GM12878 (cell line): ENCODE measurements at regions not wholly inside any gene's neighbourhood (a gene's known extent, or its start where the extent isn't known, plus 50 kb on each side); places are given as distances from the start of the nearest gene placed in this dataset.

Experiments
- ATAC-seq: fragments of 200-7000 bp; cut with Tn5 transposase; 3 replicates; pipeline ENCODE4 v1.9.1; 2020; ENCODE audit warnings: mild to moderate bottlenecking, moderate library complexity
- BruUV-seq: library from RNA; stranded (reverse); fragments of 400-500 nt; replicated peaks from 2 replicates; lab custom pipeline; 2021; lab: Mats Ljungman, UMichigan
- CTCF ChIA-PET: fragments of 300-600 bp; sonication (Branson Sonifier 250); formaldehyde crosslinking; extraction: SDS; loops from one replicate; lab custom pipeline; 2021; ENCODE audit warnings: inconsistent platforms; lab: Yijun Ruan, JAX
- POLR2A ChIA-PET: fragments of 350-600 bp; formaldehyde crosslinking; extraction: SDS; loops from one replicate; lab custom pipeline; 2021; ENCODE audit warnings: inconsistent platforms; lab: Charles Lee
- RAD21 ChIA-PET: fragments of 300-600 bp; sonication (Branson Sonifier 250); formaldehyde crosslinking; loops from one replicate; lab custom pipeline; 2023; ENCODE audit warnings: antibody characterized with exemption; ENCODE audit not compliant: unreplicated experiment; lab: Charles Lee
- SMC1A ChIA-PET: fragments of 300-600 bp; sonication (Branson Sonifier 250); formaldehyde crosslinking; loops from one replicate; lab custom pipeline; 2023; ENCODE audit not compliant: unreplicated experiment, uncharacterized antibody; lab: Charles Lee
- DNase-seq: peaks from one replicate; pipeline ENCODE4 v3.0.0-alpha.2; 2011; ENCODE audit warnings: low read depth, low spot score
- FAIRE-seq: peaks from 3 replicates; lab custom pipeline; 2011; peaks lifted over from hg19 to GRCh38; lab: Jason Lieb, UNC
- H2AFZ ChIP-seq: 2 replicates; pipeline ENCODE4 v1.6.0; 2011; ENCODE audit warnings: low read depth, low read length, control low read depth; ENCODE audit not compliant: control insufficient read depth
- H3K27ac ChIP-seq: 2 replicates; pipeline ENCODE4 v1.5.1; 2011; ENCODE audit warnings: control low read depth; ENCODE audit not compliant: control insufficient read depth, insufficient read depth
- H3K27me3 ChIP-seq, 2 experiments: replicated peaks in 1 of 2; 2 replicates each; pipeline versions ENCODE4 v1.6.0 to v1.6.1; 2011; ENCODE audit warnings: low read length in 1 of 2; ENCODE audit not compliant: control insufficient read depth in 2 of 2, insufficient read depth in 2 of 2
- H3K36me3 ChIP-seq, 2 experiments: 2 replicates each; pipeline ENCODE4 v1.5.1; 2011; ENCODE audit warnings: low read length in 1 of 2; ENCODE audit not compliant: control insufficient read depth in 2 of 2, insufficient read depth in 2 of 2
- H3K4me1 ChIP-seq: 2 replicates; pipeline ENCODE4 v1.6.1; 2011; ENCODE audit warnings: mild to moderate bottlenecking, low read length, moderate library complexity, mixed read lengths; ENCODE audit not compliant: control insufficient read depth, insufficient read depth
- H3K4me2 ChIP-seq: 2 replicates; pipeline ENCODE4 v1.6.0; 2011; ENCODE audit warnings: control low read depth; ENCODE audit not compliant: control insufficient read depth, insufficient read depth
- H3K4me3 ChIP-seq: fragments of 200-600 bp; sonication (generic); 2 replicates; pipeline ENCODE4 v1.5.1; 2016
- H3K79me2 ChIP-seq: 2 replicates; pipeline ENCODE4 v1.6.0; 2011; ENCODE audit warnings: low read length; ENCODE audit not compliant: control insufficient read depth, insufficient read depth
- H3K9ac ChIP-seq: 2 replicates; pipeline ENCODE4 v1.8.0; 2011; ENCODE audit warnings: low read length, control low read depth, mixed read lengths; ENCODE audit not compliant: control insufficient read depth, insufficient read depth
- H3K9me3 ChIP-seq: replicated peaks from 3 replicates; pipeline ENCODE4 v1.5.1; 2011; ENCODE audit warnings: mild to moderate bottlenecking, low read length; ENCODE audit not compliant: control insufficient read depth, insufficient read depth
- H4K20me1 ChIP-seq: 2 replicates; pipeline ENCODE4 v1.6.0; 2011; ENCODE audit not compliant: control insufficient read depth, insufficient read depth
- BRCA1 ChIP-seq: IDR thresholded peaks from 2 replicates; pipeline ENCODE4 v1.6.1; 2011; ENCODE audit warnings: low read depth, low read length, improper control_type of control experiment
- CREM ChIP-seq: IDR thresholded peaks from 2 replicates; pipeline ENCODE4 v1.6.1; 2014; ENCODE audit warnings: antibody characterized with exemption, low read depth
- E2F4 ChIP-seq: IDR thresholded peaks from 2 replicates; pipeline ENCODE4 v1.6.1; 2012; ENCODE audit warnings: low read depth, low read length, improper control_type of control experiment
- ESRRA ChIP-seq: IDR thresholded peaks from 2 replicates; pipeline ENCODE4 v1.6.1; 2012; ENCODE audit warnings: mild to moderate bottlenecking, low read length, improper control_type of control experiment
- JUND ChIP-seq: IDR thresholded peaks from 2 replicates; pipeline ENCODE4 v1.6.1; 2012; ENCODE audit warnings: low read depth, mild to moderate bottlenecking, low read length, improper control_type of control experiment, moderate library complexity
- LARP7 ChIP-seq: fragments of 450-650 bp; IDR thresholded peaks from 2 replicates; pipeline ENCODE4 v1.6.1; 2017; ENCODE audit warnings: mild to moderate bottlenecking
- POU2F2 ChIP-seq: IDR thresholded peaks from 3 replicates; pipeline ENCODE4 v1.6.1; 2011; ENCODE audit warnings: low read depth, mild to moderate bottlenecking, low read length, borderline replicate concordance
- RBBP5 ChIP-seq: fragments of 200-600 bp; sonication (generic); conservative IDR thresholded peaks from 2 replicates; pipeline ENCODE4 v1.6.1; 2016
- RCOR1 ChIP-seq: conservative IDR thresholded peaks from 2 replicates; pipeline ENCODE4 v1.6.1; 2012; ENCODE audit warnings: low read depth, low read length, improper control_type of control experiment
- RELB ChIP-seq: fragments of 450-650 bp; IDR thresholded peaks from 2 replicates; pipeline ENCODE4 v1.6.1; 2017; ENCODE audit warnings: low read depth, mild to moderate bottlenecking, moderate library complexity
- WRNIP1 ChIP-seq: IDR thresholded peaks from 2 replicates; pipeline ENCODE4 v1.6.1; 2011; ENCODE audit warnings: low read depth, low read length, improper control_type of control experiment, borderline replicate concordance
- ZBED1 ChIP-seq: IDR thresholded peaks from 2 replicates; pipeline ENCODE4 v1.6.1; 2016; ENCODE audit warnings: borderline replicate concordance
- ZNF207 ChIP-seq: fragments of 450-650 bp; IDR thresholded peaks from 2 replicates; pipeline ENCODE4 v1.6.1; 2014; ENCODE audit warnings: antibody characterized with exemption, mild to moderate bottlenecking, borderline replicate concordance
- WGBS: methylation state at CpG from one replicate; pipeline ENCODE4 v1.1.6; 2016; ENCODE audit warnings: low lambda C conversion rate; ENCODE audit not compliant: insufficient replicate concordance, insufficient coverage; ENCODE audit errors: missing lambda C conversion rate; 5-methylcytosine and 5-hydroxymethylcytosine counted together
- in situ Hi-C: fragments of 300-500 bp; cut with MboI; formaldehyde crosslinking; loops from 9 replicates; pipeline ENCODE4 v1.14.3; 2018; ENCODE audit warnings: mixed read lengths
- intact Hi-C: fragments of 100-400 bp; cut with micrococcal nuclease; formaldehyde crosslinking; loops from one replicate; pipeline ENCODE4 v1.14.2; 2022; ENCODE audit not compliant: unreplicated experiment

DNA sequence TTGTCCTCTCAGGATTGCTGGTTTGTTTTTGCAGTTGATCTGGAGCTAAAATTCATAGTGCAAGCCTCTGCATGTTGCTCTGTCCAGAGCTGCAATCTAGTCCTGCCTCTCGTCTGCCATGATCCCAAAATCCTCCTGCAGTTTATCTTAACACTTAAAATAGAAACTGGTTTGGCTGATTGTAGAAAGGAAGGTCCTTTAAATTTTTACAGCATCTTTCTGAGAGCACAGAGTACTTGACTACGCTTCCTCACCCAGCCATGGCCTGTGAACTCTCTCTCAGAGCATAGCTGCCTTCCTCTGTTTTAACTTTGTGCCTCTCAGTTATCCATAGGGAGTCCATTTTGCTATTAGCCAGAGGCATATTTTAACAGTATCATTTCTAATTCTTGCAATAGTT lies 877.1 kb downstream of the C12orf50 start:
- in situ Hi-C loops (no loop called here), intact Hi-C loops (no loop called here)
- Histone ChIP-seq H4K20me1 (no peaks in the 10 kb centered on the region), H3K27ac (no peak overlapping the region), H3K4me2 (no peak overlapping the region), H3K9me3 (no peaks in the 10 kb centered on the region; the same call in 2 of the 3 replicates), H3K4me1 (no peaks in the 10 kb centered on the region), H3K27me3 (no peaks in the 10 kb centered on the region), H3K9ac (no peak overlapping the region), H2AFZ (no peak overlapping the region; the same call in 1 of the 2 replicates), H3K4me3 (no peak overlapping the region), H3K79me2 (no peaks in the 10 kb centered on the region), H3K36me3 (no peaks in the 10 kb centered on the region)
- 23% methylated on average over 2 of the region's 2 CpGs for WGBS
- POLR2A ChIA-PET = interaction anchor here (0.6 kb wide), 1 partner anchor 11 kb away, joined by 3 read pairs; no protein-coding TSS in a partner anchor
- TF ChIP-seq ESRRA = no peak
- no peak for TF ChIP-seq RELB
- no peak for TF ChIP-seq ZNF207
- TF ChIP-seq JUND = no peak
- TF ChIP-seq BRCA1 = no peak
- no peak for TF ChIP-seq E2F4
- no peak for TF ChIP-seq POU2F2
- no peak for TF ChIP-seq WRNIP1
- no peak for TF ChIP-seq RCOR1
- TF ChIP-seq CREM = no peak
- no peak for TF ChIP-seq RBBP5
- no peak for TF ChIP-seq LARP7
- no peak for TF ChIP-seq ZBED1
- ATAC-seq = peak; percentile 46; the same call in 2 of the 3 replicates
- FAIRE-seq = no peak
- CTCF ChIA-PET = no interaction called here
- SMC1A ChIA-PET = no interaction called here
- BruUV-seq = no TSS peak
- RAD21 ChIA-PET = no interaction called here
- no peak for DNase-seq
